PC-9 (cell line): ENCODE measurements at regions not wholly inside any gene's neighbourhood (a gene's known extent, or its start where the extent isn't known, plus 50 kb on each side); places are given as distances from the start of the nearest gene placed in this dataset.

Experiments used
- CTCF ChIP-seq: fragments of 200-600 bp; sonication (generic); conservative IDR thresholded peaks from 2 replicates; pipeline ENCODE4 v1.6.1; 2017; ENCODE audit warnings: mixed run types, antibody characterized with exemption, mild to moderate bottlenecking, moderate library complexity
- EZH2 ChIP-seq: fragments of 200-600 bp; sonication (generic); IDR thresholded peaks from 2 replicates; pipeline ENCODE4 v1.8.0; 2017; ENCODE audit warnings: antibody characterized with exemption, low read depth

- TF ChIP-seq CTCF, result no peak
- no peak for TF ChIP-seq EZH2
These were observed 967.9 kb upstream of the SEL1L start for GRCh38 chr14:82501554-82501953.
